ENCODE measurements at regions not wholly inside any gene's neighbourhood (a gene's known extent, or its start where the extent isn't known, plus 50 kb on each side); places are given as distances from the start of the nearest gene placed in this dataset.

- Histone ChIP-seq H3K4me1 (ENCODE audit: insufficient read depth) (no peaks in the 10 kb centered on the region), H2AFZ (no peak overlapping the region), H4K20me1 (ENCODE audit: insufficient read depth, poor library complexity, severe bottlenecking) (no peaks in the 10 kb centered on the region), H3K9me3 (ENCODE audit: low read depth) (no peaks in the 10 kb centered on the region), H3K4me3 (no peak overlapping the region), H3K4me2 (no peak overlapping the region), H3K79me2 (no peaks in the 10 kb centered on the region), H3K9me2 (replicated peaks; ENCODE audit: insufficient read depth) (no peaks in the 10 kb centered on the region), H3K27ac (no peak overlapping the region), H3K27me3 (peaks cover 5% of the 10 kb centered on the region), H3K36me3 (replicated peaks; ENCODE audit: insufficient read depth, low read depth) (no peaks in the 10 kb centered on the region)
- DNase-seq (ENCODE audit: low spot score), result no peak
- TF ChIP-seq EZH2 (IDR thresholded peaks at IDR 0.05; ENCODE audit: borderline replicate concordance) (no peak), EZH2phosphoT487 (IDR thresholded peaks at IDR 0.05; ENCODE audit: low read depth, severe bottlenecking, unreplicated experiment) (no peak), CTCF (IDR thresholded peaks at IDR 0.05; ENCODE audit: poor library complexity) (no peak)
- 63% methylated on average over 4 of the region's 4 CpGs for WGBS (ENCODE audit: low lambda C conversion rate, missing lambda C conversion rate)
Measured at GRCh38 chr4:147041376-147041775, 95.7 kb upstream of the TTC29 start.

GRCh38 chr4:147042046-147042445 is 96.4 kb upstream of the TTC29 start:
- Histone ChIP-seq H3K4me1 (ENCODE audit: insufficient read depth) (no peaks in the 10 kb centered on the region), H4K20me1 (ENCODE audit: insufficient read depth, poor library complexity, severe bottlenecking) (no peaks in the 10 kb centered on the region), H3K79me2 (no peaks in the 10 kb centered on the region), H3K4me3 (no peak overlapping the region), H3K36me3 (replicated peaks; ENCODE audit: insufficient read depth, low read depth) (no peaks in the 10 kb centered on the region), H3K9me3 (ENCODE audit: low read depth) (no peaks in the 10 kb centered on the region), H2AFZ (no peak overlapping the region), H3K27me3 (peaks cover 5% of the 10 kb centered on the region), H3K27ac (no peak overlapping the region), H3K4me2 (no peak overlapping the region), H3K9me2 (replicated peaks; ENCODE audit: insufficient read depth) (no peaks in the 10 kb centered on the region)
- 63% methylated on average over 1 of the region's 1 CpG for WGBS (ENCODE audit: low lambda C conversion rate, missing lambda C conversion rate)
- no peak for DNase-seq (ENCODE audit: low spot score)
- TF ChIP-seq EZH2 (IDR thresholded peaks at IDR 0.05; ENCODE audit: borderline replicate concordance), result no peak
- no peak for TF ChIP-seq EZH2phosphoT487 (IDR thresholded peaks at IDR 0.05; ENCODE audit: low read depth, severe bottlenecking, unreplicated experiment)
- TF ChIP-seq CTCF (IDR thresholded peaks at IDR 0.05; ENCODE audit: poor library complexity), result no peak

- no peaks in the 10 kb centered on the region for H4K20me1 ChIP-seq (ENCODE audit: insufficient read depth, poor library complexity, severe bottlenecking)
- H3K27me3 ChIP-seq, result peaks cover 5% of the 10 kb centered on the region
- H3K9me2 ChIP-seq (replicated peaks; ENCODE audit: insufficient read depth), result no peaks in the 10 kb centered on the region
- TF ChIP-seq EZH2 (IDR thresholded peaks at IDR 0.05; ENCODE audit: borderline replicate concordance), result no peak
- no peak for TF ChIP-seq CTCF (IDR thresholded peaks at IDR 0.05; ENCODE audit: poor library complexity)
- TF ChIP-seq EZH2phosphoT487 (IDR thresholded peaks at IDR 0.05; ENCODE audit: low read depth, severe bottlenecking, unreplicated experiment), result no peak
- H2AFZ ChIP-seq, result no peak overlapping the region
- no peak overlapping the region for H3K4me3 ChIP-seq
- H3K36me3 ChIP-seq (replicated peaks; ENCODE audit: insufficient read depth, low read depth), result no peaks in the 10 kb centered on the region
- no peak overlapping the region for H3K4me2 ChIP-seq
- H3K4me1 ChIP-seq (ENCODE audit: insufficient read depth), result no peaks in the 10 kb centered on the region
- WGBS (ENCODE audit: low lambda C conversion rate, missing lambda C conversion rate), result 49% methylated on average over 4 of the region's 4 CpGs
- H3K79me2 ChIP-seq, result no peaks in the 10 kb centered on the region
- H3K27ac ChIP-seq, result no peak overlapping the region
- H3K9me3 ChIP-seq (ENCODE audit: low read depth), result no peaks in the 10 kb centered on the region
- no peak for DNase-seq (ENCODE audit: low spot score)
Measured at GRCh38 chr4:147044241-147044640, 98.6 kb upstream of the TTC29 start.

GRCh38 chr4:147049946-147050345 is 104.3 kb upstream of the TTC29 start:
- Histone ChIP-seq H2AFZ (no peak overlapping the region), H3K4me2 (peak overlapping the region; percentile 51), H3K4me3 (no peak overlapping the region), H3K9me3 (ENCODE audit: low read depth) (no peaks in the 10 kb centered on the region), H3K9me2 (replicated peaks; ENCODE audit: insufficient read depth) (no peaks in the 10 kb centered on the region), H3K79me2 (no peaks in the 10 kb centered on the region), H3K27me3 (no peaks in the 10 kb centered on the region), H4K20me1 (ENCODE audit: insufficient read depth, poor library complexity, severe bottlenecking) (no peaks in the 10 kb centered on the region), H3K36me3 (replicated peaks; ENCODE audit: insufficient read depth, low read depth) (no peaks in the 10 kb centered on the region), H3K4me1 (ENCODE audit: insufficient read depth) (peaks cover 6% of the 10 kb centered on the region), H3K27ac (peak overlapping the region; percentile 23)
- WGBS (ENCODE audit: low lambda C conversion rate, missing lambda C conversion rate), result 92% methylated on average over 5 of the region's 5 CpGs
- no peak for DNase-seq (ENCODE audit: low spot score)
- TF ChIP-seq EZH2 (IDR thresholded peaks at IDR 0.05; ENCODE audit: borderline replicate concordance), result no peak
- TF ChIP-seq CTCF (IDR thresholded peaks at IDR 0.05; ENCODE audit: poor library complexity), result no peak
- no peak for TF ChIP-seq EZH2phosphoT487 (IDR thresholded peaks at IDR 0.05; ENCODE audit: low read depth, severe bottlenecking, unreplicated experiment)
